ENCODE measurements at regions not wholly inside any gene's neighbourhood (a gene's known extent, or its start where the extent isn't known, plus 50 kb on each side); places are given as distances from the start of the nearest gene placed in this dataset.

DNA sequence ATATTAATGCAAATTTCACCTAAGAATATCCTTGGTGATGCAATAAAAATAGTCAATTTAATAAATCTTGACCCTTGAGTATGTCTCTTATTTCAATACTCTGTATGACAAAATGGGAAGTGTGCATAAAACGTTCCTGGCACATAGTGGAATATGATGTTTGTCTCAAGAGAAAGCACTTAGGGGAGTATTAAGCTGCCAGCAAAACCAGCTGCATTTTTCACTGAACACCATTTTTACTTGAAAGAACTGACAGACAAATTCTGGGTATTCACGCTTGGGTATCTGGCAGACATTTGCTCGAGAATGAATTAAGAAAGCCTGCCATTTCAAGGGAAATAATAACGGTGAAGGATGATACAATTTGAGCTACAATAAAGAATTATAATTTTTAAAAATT is 364.8 kb downstream of the SOX9 start:
- CTCF ChIA-PET, result no interaction called here
- BruUV-seq (replicated peaks), result no TSS peak

DNA sequence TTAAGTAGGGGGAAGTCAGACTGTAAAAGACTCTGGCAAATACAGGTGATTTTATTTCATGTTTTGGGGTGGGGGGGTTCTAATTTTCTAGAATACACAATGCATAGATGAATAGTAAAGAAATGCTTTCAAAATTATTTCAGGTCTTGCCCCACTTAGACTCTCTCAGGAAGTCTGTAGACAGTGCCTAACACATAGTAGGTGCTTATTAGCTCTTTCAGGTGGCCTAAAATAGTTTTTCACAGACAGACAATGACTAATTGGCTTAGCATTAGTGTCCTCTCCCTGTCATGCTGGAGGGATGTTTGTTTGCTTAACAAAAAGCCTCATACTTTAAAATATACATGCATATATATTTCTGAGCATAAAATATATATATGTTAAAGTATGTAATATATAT is 366.0 kb downstream of the SOX9 start:
- POLR2A ChIA-PET (ENCODE audit: low non-redundant PET), result no interaction called here
- no peak for TF ChIP-seq EZH2 (IDR thresholded peaks at IDR 0.05; ENCODE audit: borderline replicate concordance, low read depth, low read length, poor library complexity, severe bottlenecking)
- TF ChIP-seq, protein P1, sequence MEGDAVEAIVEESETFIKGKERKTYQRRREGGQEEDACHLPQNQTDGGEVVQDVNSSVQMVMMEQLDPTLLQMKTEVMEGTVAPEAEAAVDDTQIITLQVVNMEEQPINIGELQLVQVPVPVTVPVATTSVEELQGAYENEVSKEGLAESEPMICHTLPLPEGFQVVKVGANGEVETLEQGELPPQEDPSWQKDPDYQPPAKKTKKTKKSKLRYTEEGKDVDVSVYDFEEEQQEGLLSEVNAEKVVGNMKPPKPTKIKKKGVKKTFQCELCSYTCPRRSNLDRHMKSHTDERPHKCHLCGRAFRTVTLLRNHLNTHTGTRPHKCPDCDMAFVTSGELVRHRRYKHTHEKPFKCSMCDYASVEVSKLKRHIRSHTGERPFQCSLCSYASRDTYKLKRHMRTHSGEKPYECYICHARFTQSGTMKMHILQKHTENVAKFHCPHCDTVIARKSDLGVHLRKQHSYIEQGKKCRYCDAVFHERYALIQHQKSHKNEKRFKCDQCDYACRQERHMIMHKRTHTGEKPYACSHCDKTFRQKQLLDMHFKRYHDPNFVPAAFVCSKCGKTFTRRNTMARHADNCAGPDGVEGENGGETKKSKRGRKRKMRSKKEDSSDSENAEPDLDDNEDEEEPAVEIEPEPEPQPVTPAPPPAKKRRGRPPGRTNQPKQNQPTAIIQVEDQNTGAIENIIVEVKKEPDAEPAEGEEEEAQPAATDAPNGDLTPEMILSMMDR (conservative IDR thresholded peaks at IDR 0.05; ENCODE audit: low read depth, low read length), result no peak
- CTCF ChIA-PET, result no interaction called here
- Histone ChIP-seq H3K4me3 (ENCODE audit: low read depth, low read length, poor library complexity, severe bottlenecking) (no peak overlapping the region), H3K27me3 (replicated peaks; ENCODE audit: insufficient read depth, low read depth, low read length, poor library complexity) (no peaks in the 10 kb centered on the region), H3K27ac (ENCODE audit: low read depth, low read length, poor library complexity, severe bottlenecking) (no peak overlapping the region), H3K4me1 (ENCODE audit: insufficient read depth, low read length, poor library complexity, severe bottlenecking) (no peaks in the 10 kb centered on the region), H3K9me3 (ENCODE audit: low read depth, low read length, poor library complexity, severe bottlenecking) (no peaks in the 10 kb centered on the region), H3K36me3 (ENCODE audit: insufficient read depth, low read length, poor library complexity, severe bottlenecking) (no peaks in the 10 kb centered on the region)
- no TSS peak for BruUV-seq (replicated peaks)
- intact Hi-C loops (cut with micrococcal nuclease; ENCODE audit: unreplicated experiment), result no loop called here
- DNase-seq (ENCODE audit: low spot score), result no peak

More for the DNA sequence above, 364.8 kb downstream of the SOX9 start:
- DNase-seq (ENCODE audit: low spot score), result no peak
- H3K27ac ChIP-seq (ENCODE audit: low read depth, low read length, poor library complexity, severe bottlenecking), result no peak overlapping the region
- intact Hi-C loops (cut with micrococcal nuclease; ENCODE audit: unreplicated experiment), result no loop called here
- H3K9me3 ChIP-seq (ENCODE audit: low read depth, low read length, poor library complexity, severe bottlenecking), result no peaks in the 10 kb centered on the region
- H3K27me3 ChIP-seq (replicated peaks; ENCODE audit: insufficient read depth, low read depth, low read length, poor library complexity), result no peaks in the 10 kb centered on the region
- POLR2A ChIA-PET (ENCODE audit: low non-redundant PET), result no interaction called here
- no peak overlapping the region for H3K4me3 ChIP-seq (ENCODE audit: low read depth, low read length, poor library complexity, severe bottlenecking)
- no peaks in the 10 kb centered on the region for H3K4me1 ChIP-seq (ENCODE audit: insufficient read depth, low read length, poor library complexity, severe bottlenecking)
- no peaks in the 10 kb centered on the region for H3K36me3 ChIP-seq (ENCODE audit: insufficient read depth, low read length, poor library complexity, severe bottlenecking)
- TF ChIP-seq, protein P1 (conservative IDR thresholded peaks at IDR 0.05; ENCODE audit: low read depth, low read length), result no peak
- TF ChIP-seq EZH2 (IDR thresholded peaks at IDR 0.05; ENCODE audit: borderline replicate concordance, low read depth, low read length, poor library complexity, severe bottlenecking), result no peak

DNA sequence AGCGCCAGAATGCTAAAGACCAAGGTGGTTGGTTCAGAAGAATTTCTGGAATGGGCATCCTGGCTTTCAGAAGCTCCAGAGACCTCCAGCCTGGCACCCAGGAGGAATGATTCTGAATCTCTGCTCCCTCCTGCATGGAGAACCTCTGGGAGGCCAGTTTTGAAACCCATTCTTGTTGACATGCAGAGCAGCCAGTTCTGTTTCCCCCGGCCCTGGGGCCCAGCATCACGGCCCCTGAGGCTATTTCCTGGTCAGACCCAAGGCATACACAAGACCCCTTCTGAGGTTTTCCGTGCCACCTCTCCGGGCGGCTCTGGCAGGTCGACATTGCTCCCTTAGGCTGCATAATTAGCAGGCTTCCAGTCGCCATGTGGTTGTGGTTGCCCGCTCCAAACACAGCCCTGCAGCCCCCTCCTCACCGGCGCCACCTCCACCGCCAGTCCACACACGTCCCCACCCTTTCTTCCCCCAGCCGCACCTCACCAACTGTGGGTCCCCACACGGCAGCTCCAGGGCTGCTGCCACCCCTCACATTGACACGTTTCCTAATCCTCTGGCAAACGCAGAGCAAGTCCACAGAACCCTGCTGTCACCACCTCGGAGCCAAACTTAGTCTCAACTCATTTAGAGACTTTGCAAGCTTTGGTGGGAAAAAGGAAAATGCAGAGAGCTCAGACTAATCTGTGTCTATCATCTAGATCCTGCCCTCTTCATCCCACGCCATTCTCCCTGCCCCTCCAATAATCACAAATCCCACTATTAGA is 367.1 kb downstream of the SOX9 start:
- TF ChIP-seq, protein P1 (conservative IDR thresholded peaks at IDR 0.05; ENCODE audit: low read depth, low read length), result no peak
- no peak for TF ChIP-seq EZH2 (IDR thresholded peaks at IDR 0.05; ENCODE audit: borderline replicate concordance, low read depth, low read length, poor library complexity, severe bottlenecking)
- DNase-seq (ENCODE audit: low spot score), result no peak
- BruUV-seq (replicated peaks), result no TSS peak
- Histone ChIP-seq H3K4me3 (ENCODE audit: low read depth, low read length, poor library complexity, severe bottlenecking) (no peak overlapping the region), H3K9me3 (ENCODE audit: low read depth, low read length, poor library complexity, severe bottlenecking) (no peaks in the 10 kb centered on the region), H3K36me3 (ENCODE audit: insufficient read depth, low read length, poor library complexity, severe bottlenecking) (no peaks in the 10 kb centered on the region), H3K27ac (ENCODE audit: low read depth, low read length, poor library complexity, severe bottlenecking) (no peak overlapping the region), H3K4me1 (ENCODE audit: insufficient read depth, low read length, poor library complexity, severe bottlenecking) (no peaks in the 10 kb centered on the region), H3K27me3 (replicated peaks; ENCODE audit: insufficient read depth, low read depth, low read length, poor library complexity) (no peaks in the 10 kb centered on the region)
- intact Hi-C loops (cut with micrococcal nuclease; ENCODE audit: unreplicated experiment), result no loop called here
- ChIA-PET CTCF (no interaction called here), POLR2A (ENCODE audit: low non-redundant PET) (interaction anchor here (0.6 kb wide), 1 partner anchor 58 kb away, joined by 7 read pairs; no protein-coding TSS in a partner anchor)

Data from A673 (cell line).